KOPT-K1 (cell line): ENCODE measurements at regions not wholly inside any gene's neighbourhood (a gene's known extent, or its start where the extent isn't known, plus 50 kb on each side); places are given as distances from the start of the nearest gene placed in this dataset.

Experiments
- H3K27ac ChIP-seq: fragments of 200-600 bp; sonication (generic); 2 replicates; pipeline ENCODE4 v1.5.1; 2016; ENCODE audit warnings: antibody characterized with exemption, mild to moderate bottlenecking, low read depth, low read length; ENCODE audit not compliant: poor library complexity, severe bottlenecking
- H3K36me3 ChIP-seq: fragments of 200-600 bp; sonication (generic); 2 replicates; pipeline ENCODE4 v1.5.1; 2017; ENCODE audit warnings: antibody characterized with exemption, mild to moderate bottlenecking, low read length, moderate library complexity; ENCODE audit not compliant: insufficient read depth
- H3K9me3 ChIP-seq: fragments of 200-600 bp; sonication (generic); 2 replicates; pipeline ENCODE4 v1.5.1; 2017; ENCODE audit warnings: antibody characterized with exemption, low read length, mild to moderate bottlenecking; ENCODE audit not compliant: insufficient read depth, poor library complexity, severe bottlenecking

DNA sequence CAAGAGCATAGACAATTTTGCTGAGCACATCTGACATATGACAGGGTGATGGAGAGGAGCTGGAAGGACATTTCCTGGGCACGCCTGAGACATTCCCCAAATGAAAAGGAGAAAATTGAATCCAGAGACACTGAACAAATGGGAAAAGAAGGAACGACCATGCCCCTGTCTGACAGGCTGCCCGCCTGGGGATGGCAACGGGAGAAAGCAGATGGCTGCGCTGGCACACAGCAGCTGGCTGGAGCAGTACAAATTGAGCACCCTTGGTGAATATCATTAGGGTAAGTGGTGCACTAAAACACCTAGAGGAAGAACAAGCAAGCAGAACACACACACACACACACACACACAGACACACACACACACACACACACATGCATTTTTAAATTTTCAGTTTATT is 174.3 kb upstream of the DUSP10 start:
- Histone ChIP-seq H3K9me3 (no peaks in the 10 kb centered on the region), H3K36me3 (no peaks in the 10 kb centered on the region), H3K27ac (no peak overlapping the region)

GRCh38 chr1:221915764-221916163 is 173.9 kb upstream of the DUSP10 start:
- H3K27ac ChIP-seq = no peak overlapping the region

DNA sequence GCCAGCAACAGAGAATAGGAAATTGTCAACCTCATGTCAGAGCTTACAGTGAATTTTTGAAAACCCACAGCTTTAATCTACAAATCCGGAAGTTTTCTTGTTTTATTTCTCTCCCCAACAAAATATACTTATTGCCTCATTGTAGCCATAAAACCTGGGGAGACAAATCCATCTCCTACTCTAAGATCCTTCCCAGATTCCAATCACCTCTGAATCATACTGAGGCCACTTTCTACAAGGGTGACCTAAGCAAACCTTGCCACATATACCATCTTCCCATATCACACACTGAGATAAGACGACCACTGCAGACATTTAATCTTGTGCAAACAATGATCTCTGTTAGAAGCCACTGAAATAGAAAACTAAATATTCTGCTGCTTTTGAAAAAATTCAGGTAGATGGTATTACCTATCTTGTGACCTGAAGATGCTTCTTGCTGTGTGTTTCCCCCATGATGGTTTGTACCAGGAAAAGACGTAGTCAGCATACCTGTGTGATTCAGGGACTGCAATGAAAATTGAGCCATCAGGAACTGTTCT is 171.5 kb upstream of the DUSP10 start:
- H3K9me3 ChIP-seq = no peaks in the 10 kb centered on the region
- no peak overlapping the region for H3K27ac ChIP-seq
- no peaks in the 10 kb centered on the region for H3K36me3 ChIP-seq

More at GRCh38 chr1:221915764-221916163, 173.9 kb upstream of the DUSP10 start:
- Histone ChIP-seq H3K9me3 (no peaks in the 10 kb centered on the region), H3K36me3 (no peaks in the 10 kb centered on the region)

- Histone ChIP-seq H3K27ac (no peak overlapping the region), H3K9me3 (no peaks in the 10 kb centered on the region), H3K36me3 (no peaks in the 10 kb centered on the region)
Measured at GRCh38 chr1:221912230-221912629, 170.3 kb upstream of the DUSP10 start.

DNA sequence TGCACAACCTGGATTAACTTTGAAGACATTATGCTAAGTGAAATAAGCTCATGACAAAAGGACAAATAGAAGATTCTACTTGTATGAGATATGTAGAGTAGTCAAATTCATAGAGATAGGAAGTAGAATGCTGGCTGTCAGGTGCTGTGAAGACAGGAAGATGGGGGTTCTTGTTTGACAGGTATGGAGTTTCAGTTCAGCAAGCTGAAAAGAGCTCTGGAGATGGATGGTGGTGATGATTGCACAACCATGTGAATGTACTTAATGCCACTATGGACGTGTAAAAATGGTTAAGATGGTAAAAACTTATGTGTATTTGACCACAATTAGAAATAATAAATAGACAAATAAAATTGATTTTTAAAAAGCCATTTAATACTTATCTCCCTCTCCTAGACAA is 169.8 kb upstream of the DUSP10 start:
- Histone ChIP-seq H3K36me3 (no peaks in the 10 kb centered on the region), H3K27ac (no peak overlapping the region), H3K9me3 (no peaks in the 10 kb centered on the region)

DNA sequence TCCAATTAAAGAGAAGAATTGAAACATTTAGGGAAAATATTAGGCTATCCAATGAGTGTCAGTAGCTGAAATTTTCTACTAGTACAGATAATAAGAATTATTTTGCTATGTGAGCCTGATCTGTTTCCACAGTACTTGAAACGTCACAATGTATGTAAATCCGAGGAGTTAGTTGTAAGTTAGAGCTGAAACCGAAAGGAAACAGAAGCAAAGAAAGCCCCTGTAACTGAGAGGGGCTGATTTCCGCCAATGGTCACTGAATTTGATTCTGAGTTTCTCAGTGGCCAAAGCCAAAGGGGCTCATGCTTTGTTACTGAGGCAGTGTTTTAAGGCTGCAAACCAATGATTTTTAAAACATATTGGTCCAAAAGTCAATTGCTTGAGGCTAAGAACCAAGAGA is 168.3 kb upstream of the DUSP10 start:
- Histone ChIP-seq H3K36me3 (no peaks in the 10 kb centered on the region), H3K27ac (no peak overlapping the region), H3K9me3 (no peaks in the 10 kb centered on the region)

- no peaks in the 10 kb centered on the region for H3K9me3 ChIP-seq
- no peak overlapping the region for H3K27ac ChIP-seq
- H3K36me3 ChIP-seq = no peaks in the 10 kb centered on the region
Measured at GRCh38 chr1:221908573-221908972, 166.7 kb upstream of the DUSP10 start.

- Histone ChIP-seq H3K9me3 (no peaks in the 10 kb centered on the region), H3K27ac (no peak overlapping the region)
Measured at GRCh38 chr1:221907166-221907932, 165.5 kb upstream of the DUSP10 start.

DNA sequence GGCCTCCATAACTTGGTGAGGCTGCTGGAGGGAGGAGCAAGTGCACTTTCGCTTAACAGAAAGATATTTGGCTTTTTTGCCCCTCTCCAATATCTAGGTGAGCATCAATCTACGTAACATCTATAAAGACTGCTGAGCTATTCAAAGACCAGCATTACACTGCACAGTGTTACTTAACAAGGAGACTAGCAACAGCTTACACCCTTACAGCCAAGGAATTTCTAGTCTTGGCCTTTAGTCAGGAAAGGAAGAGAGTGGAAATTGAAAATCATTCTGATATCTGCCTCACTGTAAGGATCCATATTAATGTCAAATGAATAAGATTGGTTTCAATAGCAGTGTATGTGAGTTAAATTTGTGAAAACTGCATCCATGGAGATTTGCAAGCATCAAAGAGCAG is 163.9 kb upstream of the DUSP10 start:
- no peaks in the 10 kb centered on the region for H3K9me3 ChIP-seq
- H3K36me3 ChIP-seq = no peaks in the 10 kb centered on the region
- no peak overlapping the region for H3K27ac ChIP-seq

More at GRCh38 chr1:221907166-221907932, 165.5 kb upstream of the DUSP10 start:
- no peaks in the 10 kb centered on the region for H3K36me3 ChIP-seq

GRCh38 chr1:221904319-221904718 is 162.4 kb upstream of the DUSP10 start:
- H3K27ac ChIP-seq = no peak overlapping the region
- no peaks in the 10 kb centered on the region for H3K36me3 ChIP-seq

DNA sequence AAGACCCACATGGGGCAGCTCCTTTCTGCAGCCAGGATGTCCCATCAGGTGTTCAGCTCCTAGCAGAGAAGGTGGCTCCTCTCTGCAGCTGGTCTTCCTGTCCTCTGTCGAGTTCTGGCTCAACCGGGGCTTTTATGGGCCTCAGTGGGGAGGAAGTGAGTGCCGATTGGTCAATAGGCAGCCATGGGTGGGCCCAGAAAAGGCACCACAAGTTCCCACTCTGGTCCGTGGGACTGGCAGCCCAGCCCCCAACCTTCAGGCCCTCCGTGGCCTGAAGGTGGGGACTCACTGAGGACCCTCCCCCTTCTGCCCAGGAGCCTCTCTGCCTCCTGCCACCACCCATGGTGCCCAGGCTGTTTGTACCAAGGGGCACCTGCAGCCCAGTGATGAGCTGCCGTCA is 161.7 kb upstream of the DUSP10 start:
- Histone ChIP-seq H3K9me3 (no peaks in the 10 kb centered on the region), H3K27ac (no peak overlapping the region), H3K36me3 (no peaks in the 10 kb centered on the region)

More at GRCh38 chr1:221904319-221904718, 162.4 kb upstream of the DUSP10 start:
- H3K9me3 ChIP-seq = no peaks in the 10 kb centered on the region

DNA sequence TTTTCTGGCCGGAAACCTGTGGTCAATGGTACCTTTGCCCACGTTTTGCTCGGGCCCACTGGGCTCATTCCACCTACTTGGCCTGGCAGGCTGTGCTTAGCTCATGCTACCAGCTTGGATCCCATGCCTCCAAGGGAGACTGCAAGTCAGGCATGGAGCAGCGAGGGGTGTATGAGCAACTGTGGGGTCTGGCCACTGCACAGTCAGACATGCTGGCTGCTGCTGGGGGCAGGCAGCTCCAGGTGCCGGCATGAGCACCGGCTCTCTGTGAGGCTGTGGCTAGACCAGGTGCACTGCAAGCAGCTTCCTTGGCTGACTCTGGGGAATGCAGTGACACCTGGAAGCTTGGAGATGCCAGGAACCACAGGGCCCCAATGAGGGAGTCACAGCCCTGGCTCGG is 161.1 kb upstream of the DUSP10 start:
- H3K9me3 ChIP-seq = no peaks in the 10 kb centered on the region
- H3K27ac ChIP-seq = no peak overlapping the region
- no peaks in the 10 kb centered on the region for H3K36me3 ChIP-seq

DNA sequence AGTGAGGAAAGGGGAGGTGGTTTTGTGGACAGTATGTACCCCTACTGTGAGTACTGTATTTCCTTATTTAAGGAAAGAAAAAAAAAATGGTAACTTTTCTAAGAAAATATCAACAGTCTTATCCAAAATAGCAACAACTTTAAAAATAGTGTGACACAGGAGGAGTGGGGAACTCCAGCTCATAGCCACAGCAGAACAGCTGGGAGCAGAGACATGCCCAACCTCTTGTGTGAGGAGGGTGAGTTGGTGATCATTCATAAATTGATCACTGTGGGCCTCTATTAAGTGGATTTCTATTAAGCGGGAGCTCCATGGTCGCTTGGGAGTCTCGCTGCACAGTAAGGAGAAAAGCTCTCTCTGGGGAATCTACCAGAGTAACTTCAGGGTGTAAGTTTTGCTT is 158.8 kb upstream of the DUSP10 start:
- Histone ChIP-seq H3K27ac (no peak overlapping the region), H3K36me3 (no peaks in the 10 kb centered on the region), H3K9me3 (no peaks in the 10 kb centered on the region)

DNA sequence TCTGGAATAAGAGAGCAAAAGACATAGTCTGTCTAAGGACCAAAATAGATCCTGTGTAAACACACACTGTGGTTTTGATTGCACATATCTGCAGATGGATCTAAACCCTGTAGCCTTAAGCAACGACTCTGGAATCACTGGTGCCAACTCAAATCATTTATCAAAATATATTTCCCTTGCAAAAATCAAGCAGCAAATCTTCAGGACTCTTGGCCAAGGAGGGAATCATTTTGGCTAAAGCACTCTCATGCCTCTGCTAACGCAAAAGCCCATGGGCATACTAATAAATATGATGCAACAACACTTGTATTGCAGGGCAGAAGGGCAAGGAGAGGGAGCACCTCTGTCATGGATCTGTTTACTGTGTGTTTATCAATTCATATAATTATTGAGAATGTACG is 155.4 kb upstream of the DUSP10 start:
- Histone ChIP-seq H3K27ac (no peak overlapping the region), H3K36me3 (no peaks in the 10 kb centered on the region), H3K9me3 (no peaks in the 10 kb centered on the region)

DNA sequence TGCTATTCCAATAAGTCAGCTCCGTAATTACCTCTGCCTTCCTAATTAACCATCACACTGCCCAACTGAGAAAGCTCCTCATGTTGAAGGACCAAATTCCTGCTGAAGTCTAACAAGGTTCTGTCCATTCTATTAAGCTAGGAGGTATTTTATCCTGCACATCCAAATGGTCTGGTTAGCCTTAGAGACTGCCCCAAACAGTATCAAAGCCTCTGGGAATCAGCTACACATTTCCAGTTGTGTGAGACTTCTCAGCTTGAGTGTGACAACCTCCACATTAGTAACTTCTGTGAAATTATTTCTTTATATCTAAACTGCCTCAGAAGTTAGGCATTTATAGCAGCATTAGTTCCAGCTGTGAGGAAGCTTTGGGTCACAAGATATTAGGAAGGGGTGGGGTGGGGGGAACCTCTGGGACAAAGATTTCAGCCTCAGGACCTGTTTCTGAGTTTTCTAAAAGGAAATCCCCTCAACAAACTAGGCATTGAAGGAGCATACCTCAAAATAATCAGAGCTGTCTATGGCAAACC is 150.5 kb upstream of the DUSP10 start:
- Histone ChIP-seq H3K9me3 (no peaks in the 10 kb centered on the region), H3K27ac (no peak overlapping the region), H3K36me3 (no peaks in the 10 kb centered on the region)

- Histone ChIP-seq H3K9me3 (no peaks in the 10 kb centered on the region), H3K27ac (no peak overlapping the region), H3K36me3 (no peaks in the 10 kb centered on the region)
Measured at GRCh38 chr1:221891708-221892107, 149.8 kb upstream of the DUSP10 start.
